ENCODE measurements at regions not wholly inside any gene's neighbourhood (a gene's known extent, or its start where the extent isn't known, plus 50 kb on each side); places are given as distances from the start of the nearest gene placed in this dataset.

DNA sequence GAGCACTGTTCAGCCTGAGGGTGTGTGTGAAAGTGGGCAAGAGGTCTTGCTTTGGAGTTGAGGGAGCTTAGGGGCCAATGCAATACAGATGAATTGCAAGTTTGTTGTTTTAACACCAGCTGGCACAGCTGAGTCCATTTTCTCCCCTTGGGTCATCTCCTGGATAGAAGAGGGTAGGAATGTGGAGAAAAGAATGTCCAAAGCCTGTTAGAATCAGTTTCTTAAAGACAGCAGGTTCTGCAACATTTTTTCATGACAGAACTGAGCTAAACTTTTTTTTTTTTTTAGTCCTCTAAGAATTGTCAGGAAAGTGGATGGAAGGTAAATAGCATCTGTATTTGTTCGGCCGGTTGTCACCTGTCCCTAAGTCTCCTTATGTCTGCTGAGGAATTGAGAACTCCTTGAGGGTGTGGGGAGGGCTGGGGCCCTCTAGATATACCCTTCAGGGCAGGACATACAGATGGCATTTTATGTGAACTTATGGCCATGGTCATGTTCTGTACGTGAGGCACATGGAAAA is 211.1 kb upstream of the CADM1 start (continued):
- TF ChIP-seq, protein P1, sequence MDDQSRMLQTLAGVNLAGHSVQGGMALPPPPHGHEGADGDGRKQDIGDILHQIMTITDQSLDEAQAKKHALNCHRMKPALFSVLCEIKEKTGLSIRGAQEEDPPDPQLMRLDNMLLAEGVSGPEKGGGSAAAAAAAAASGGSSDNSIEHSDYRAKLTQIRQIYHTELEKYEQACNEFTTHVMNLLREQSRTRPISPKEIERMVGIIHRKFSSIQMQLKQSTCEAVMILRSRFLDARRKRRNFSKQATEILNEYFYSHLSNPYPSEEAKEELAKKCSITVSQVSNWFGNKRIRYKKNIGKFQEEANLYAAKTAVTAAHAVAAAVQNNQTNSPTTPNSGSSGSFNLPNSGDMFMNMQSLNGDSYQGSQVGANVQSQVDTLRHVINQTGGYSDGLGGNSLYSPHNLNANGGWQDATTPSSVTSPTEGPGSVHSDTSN (IDR thresholded peaks at IDR 0.05), result no peak
- TF ChIP-seq, protein P2, sequence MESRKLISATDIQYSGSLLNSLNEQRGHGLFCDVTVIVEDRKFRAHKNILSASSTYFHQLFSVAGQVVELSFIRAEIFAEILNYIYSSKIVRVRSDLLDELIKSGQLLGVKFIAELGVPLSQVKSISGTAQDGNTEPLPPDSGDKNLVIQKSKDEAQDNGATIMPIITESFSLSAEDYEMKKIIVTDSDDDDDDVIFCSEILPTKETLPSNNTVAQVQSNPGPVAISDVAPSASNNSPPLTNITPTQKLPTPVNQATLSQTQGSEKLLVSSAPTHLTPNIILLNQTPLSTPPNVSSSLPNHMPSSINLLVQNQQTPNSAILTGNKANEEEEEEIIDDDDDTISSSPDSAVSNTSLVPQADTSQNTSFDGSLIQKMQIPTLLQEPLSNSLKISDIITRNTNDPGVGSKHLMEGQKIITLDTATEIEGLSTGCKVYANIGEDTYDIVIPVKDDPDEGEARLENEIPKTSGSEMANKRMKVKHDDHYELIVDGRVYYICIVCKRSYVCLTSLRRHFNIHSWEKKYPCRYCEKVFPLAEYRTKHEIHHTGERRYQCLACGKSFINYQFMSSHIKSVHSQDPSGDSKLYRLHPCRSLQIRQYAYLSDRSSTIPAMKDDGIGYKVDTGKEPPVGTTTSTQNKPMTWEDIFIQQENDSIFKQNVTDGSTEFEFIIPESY (IDR thresholded peaks at IDR 0.05; ENCODE audit: borderline replicate concordance, low read depth), result no peak
- TF ChIP-seq, protein P3, sequence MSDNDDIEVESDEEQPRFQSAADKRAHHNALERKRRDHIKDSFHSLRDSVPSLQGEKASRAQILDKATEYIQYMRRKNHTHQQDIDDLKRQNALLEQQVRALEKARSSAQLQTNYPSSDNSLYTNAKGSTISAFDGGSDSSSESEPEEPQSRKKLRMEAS (IDR thresholded peaks at IDR 0.05; ENCODE audit: low read depth), result no peak
- TF ChIP-seq, protein P4, sequence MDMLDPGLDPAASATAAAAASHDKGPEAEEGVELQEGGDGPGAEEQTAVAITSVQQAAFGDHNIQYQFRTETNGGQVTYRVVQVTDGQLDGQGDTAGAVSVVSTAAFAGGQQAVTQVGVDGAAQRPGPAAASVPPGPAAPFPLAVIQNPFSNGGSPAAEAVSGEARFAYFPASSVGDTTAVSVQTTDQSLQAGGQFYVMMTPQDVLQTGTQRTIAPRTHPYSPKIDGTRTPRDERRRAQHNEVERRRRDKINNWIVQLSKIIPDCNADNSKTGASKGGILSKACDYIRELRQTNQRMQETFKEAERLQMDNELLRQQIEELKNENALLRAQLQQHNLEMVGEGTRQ (IDR thresholded peaks at IDR 0.05; ENCODE audit: borderline replicate concordance, low read depth, low read length), result no peak
- TF ChIP-seq, protein P5, sequence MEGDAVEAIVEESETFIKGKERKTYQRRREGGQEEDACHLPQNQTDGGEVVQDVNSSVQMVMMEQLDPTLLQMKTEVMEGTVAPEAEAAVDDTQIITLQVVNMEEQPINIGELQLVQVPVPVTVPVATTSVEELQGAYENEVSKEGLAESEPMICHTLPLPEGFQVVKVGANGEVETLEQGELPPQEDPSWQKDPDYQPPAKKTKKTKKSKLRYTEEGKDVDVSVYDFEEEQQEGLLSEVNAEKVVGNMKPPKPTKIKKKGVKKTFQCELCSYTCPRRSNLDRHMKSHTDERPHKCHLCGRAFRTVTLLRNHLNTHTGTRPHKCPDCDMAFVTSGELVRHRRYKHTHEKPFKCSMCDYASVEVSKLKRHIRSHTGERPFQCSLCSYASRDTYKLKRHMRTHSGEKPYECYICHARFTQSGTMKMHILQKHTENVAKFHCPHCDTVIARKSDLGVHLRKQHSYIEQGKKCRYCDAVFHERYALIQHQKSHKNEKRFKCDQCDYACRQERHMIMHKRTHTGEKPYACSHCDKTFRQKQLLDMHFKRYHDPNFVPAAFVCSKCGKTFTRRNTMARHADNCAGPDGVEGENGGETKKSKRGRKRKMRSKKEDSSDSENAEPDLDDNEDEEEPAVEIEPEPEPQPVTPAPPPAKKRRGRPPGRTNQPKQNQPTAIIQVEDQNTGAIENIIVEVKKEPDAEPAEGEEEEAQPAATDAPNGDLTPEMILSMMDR (IDR thresholded peaks at IDR 0.05), result no peak
- no peak for TF ChIP-seq SIN3A (IDR thresholded peaks at IDR 0.05; ENCODE audit: borderline replicate concordance, low read depth, low read length)

DNA sequence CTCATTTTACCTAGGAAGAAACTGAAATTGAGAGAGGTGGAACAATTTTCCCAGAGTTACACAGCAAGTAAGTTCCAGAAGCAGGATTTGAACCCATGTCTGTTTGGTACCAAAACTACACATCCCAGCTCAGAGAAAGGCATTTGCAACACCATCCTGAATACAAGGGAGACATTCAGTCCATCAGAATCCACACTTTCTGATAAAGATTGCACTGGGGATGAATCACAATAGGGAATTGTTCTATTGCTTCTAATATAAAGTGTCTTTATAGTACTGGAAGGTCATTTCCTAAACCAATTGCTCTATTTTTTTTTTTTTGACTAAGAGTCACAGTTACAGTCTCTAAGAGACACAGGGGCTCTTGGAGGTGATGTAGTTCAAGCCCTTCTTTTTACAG is 208.1 kb upstream of the CADM1 start:
- Histone ChIP-seq H3K27me3 (ENCODE audit: insufficient read depth) (no peaks in the 10 kb centered on the region; the same call in 1 of the 2 replicates), H4K20me1 (ENCODE audit: insufficient read depth) (no peaks in the 10 kb centered on the region), H3K4me3 (ENCODE audit: low read depth in 2 of 2, low read length in 1 of 2) (no peak overlapping the region), H3F3A (replicated peaks; ENCODE audit: insufficient read depth) (no peaks in the 10 kb centered on the region), H3K79me2 (ENCODE audit: insufficient read depth) (no peaks in the 10 kb centered on the region), H2AFZ (ENCODE audit: low read depth) (no peak overlapping the region), H3K9ac (no peak overlapping the region), H3K36me3 (replicated peaks in 1 of 2; ENCODE audit: control insufficient read depth in 1 of 2, insufficient read depth in 2 of 2, low read length in 1 of 2) (no peaks in the 10 kb centered on the region), H3K4me1 (ENCODE audit: control insufficient read depth in 1 of 2, insufficient read depth in 2 of 2, low read depth in 1 of 2, low read length in 1 of 2) (peaks cover 0 to 6% of the 10 kb centered on the region in 2 experiments; a peak in 1 of 4 replicates), H3K27ac (ENCODE audit: low read depth in 2 of 2, low read length in 1 of 2) (no peak overlapping the region), H3K9me3 (no peaks in the 10 kb centered on the region), H3K9me2 (no peaks in the 10 kb centered on the region), H3K4me2 (no peak overlapping the region)
- TF ChIP-seq, protein P6, sequence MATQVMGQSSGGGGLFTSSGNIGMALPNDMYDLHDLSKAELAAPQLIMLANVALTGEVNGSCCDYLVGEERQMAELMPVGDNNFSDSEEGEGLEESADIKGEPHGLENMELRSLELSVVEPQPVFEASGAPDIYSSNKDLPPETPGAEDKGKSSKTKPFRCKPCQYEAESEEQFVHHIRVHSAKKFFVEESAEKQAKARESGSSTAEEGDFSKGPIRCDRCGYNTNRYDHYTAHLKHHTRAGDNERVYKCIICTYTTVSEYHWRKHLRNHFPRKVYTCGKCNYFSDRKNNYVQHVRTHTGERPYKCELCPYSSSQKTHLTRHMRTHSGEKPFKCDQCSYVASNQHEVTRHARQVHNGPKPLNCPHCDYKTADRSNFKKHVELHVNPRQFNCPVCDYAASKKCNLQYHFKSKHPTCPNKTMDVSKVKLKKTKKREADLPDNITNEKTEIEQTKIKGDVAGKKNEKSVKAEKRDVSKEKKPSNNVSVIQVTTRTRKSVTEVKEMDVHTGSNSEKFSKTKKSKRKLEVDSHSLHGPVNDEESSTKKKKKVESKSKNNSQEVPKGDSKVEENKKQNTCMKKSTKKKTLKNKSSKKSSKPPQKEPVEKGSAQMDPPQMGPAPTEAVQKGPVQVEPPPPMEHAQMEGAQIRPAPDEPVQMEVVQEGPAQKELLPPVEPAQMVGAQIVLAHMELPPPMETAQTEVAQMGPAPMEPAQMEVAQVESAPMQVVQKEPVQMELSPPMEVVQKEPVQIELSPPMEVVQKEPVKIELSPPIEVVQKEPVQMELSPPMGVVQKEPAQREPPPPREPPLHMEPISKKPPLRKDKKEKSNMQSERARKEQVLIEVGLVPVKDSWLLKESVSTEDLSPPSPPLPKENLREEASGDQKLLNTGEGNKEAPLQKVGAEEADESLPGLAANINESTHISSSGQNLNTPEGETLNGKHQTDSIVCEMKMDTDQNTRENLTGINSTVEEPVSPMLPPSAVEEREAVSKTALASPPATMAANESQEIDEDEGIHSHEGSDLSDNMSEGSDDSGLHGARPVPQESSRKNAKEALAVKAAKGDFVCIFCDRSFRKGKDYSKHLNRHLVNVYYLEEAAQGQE (IDR thresholded peaks at IDR 0.05; ENCODE audit: low read depth, low read length), result no peak
- TF ChIP-seq ELF1 (IDR thresholded peaks at IDR 0.05) (no peak), TCF12 (IDR thresholded peaks at IDR 0.05) (no peak), RXRA (IDR thresholded peaks at IDR 0.05; ENCODE audit: borderline replicate concordance, low read depth) (no peak), SIN3A (IDR thresholded peaks at IDR 0.05; ENCODE audit: borderline replicate concordance, low read depth, low read length) (no peak), NRF1 (IDR thresholded peaks at IDR 0.05; ENCODE audit: low read depth, low read length) (no peak)
- TF ChIP-seq, protein P7, sequence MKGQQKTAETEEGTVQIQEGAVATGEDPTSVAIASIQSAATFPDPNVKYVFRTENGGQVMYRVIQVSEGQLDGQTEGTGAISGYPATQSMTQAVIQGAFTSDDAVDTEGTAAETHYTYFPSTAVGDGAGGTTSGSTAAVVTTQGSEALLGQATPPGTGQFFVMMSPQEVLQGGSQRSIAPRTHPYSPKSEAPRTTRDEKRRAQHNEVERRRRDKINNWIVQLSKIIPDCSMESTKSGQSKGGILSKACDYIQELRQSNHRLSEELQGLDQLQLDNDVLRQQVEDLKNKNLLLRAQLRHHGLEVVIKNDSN (IDR thresholded peaks at IDR 0.05; ENCODE audit: borderline replicate concordance, low read depth), result no peak
- TF ChIP-seq, protein P5 (IDR thresholded peaks at IDR 0.05), result no peak
- TF ChIP-seq, protein P8, sequence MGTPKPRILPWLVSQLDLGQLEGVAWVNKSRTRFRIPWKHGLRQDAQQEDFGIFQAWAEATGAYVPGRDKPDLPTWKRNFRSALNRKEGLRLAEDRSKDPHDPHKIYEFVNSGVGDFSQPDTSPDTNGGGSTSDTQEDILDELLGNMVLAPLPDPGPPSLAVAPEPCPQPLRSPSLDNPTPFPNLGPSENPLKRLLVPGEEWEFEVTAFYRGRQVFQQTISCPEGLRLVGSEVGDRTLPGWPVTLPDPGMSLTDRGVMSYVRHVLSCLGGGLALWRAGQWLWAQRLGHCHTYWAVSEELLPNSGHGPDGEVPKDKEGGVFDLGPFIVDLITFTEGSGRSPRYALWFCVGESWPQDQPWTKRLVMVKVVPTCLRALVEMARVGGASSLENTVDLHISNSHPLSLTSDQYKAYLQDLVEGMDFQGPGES (IDR thresholded peaks at IDR 0.05; ENCODE audit: low read depth, low read length), result no peak
- ChIA-PET POLR2A (no interaction called here), CTCF (interaction anchor here (1.0 kb wide), 1 partner anchor 10 kb away, joined by 3 read pairs; no protein-coding TSS in a partner anchor)
- DNase-seq, result no peak

Measured in SK-N-SH (cell line).